ENCODE measurements at regions not wholly inside any gene's neighbourhood (a gene's known extent, or its start where the extent isn't known, plus 50 kb on each side); places are given as distances from the start of the nearest gene placed in this dataset.

DNA sequence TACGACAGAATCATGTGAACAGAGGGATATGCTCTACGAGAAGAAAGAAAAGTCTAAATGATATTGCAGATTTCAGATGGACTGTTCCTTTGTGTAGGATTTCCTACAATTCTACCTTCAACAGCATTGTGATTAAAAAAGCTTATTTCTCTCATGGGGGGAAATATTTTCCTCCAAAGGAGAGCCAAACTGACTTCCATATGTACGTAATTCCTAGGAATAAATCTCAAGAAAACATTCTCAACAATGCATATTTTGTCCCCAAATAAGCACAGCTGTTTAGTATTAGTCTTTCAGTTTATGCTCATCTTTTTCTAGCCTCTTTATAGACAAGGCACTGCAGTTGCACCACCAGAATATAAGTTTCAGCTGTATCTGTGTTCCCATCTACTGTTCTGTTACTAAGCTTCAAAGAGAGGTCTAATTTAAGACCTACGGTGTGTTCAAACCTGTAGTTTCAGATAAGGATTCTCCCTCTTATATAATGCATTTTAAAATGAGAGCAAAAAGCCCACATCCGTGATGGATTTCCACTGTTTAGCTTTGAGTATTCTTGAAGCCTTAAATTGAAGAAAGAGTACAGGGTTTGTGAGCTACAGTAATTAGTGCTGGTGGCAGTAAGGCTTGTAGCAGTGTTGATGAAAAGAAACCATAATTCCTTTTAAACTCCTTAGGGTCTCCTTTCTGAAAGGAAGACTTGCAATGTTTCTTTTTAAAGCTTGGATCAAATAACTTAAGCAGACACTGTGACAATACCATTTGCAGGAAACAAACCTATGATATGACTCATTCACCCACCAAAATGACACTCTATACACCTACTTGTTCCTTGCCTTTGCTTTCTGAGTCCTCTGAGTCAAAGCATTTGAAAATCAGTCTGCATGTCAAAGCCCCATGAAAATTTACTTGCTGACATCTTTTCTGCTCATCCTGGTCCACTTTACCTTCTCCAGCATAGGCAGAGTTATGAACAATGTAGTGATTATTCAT, 754.1 kb downstream of the NOVA1 start:
- H3K4me1 ChIP-seq (ENCODE audit: low read depth): peaks cover 7% of the 10 kb centered on the region
- no peaks in the 10 kb centered on the region for H3K36me3 ChIP-seq
- DNase-seq (ENCODE audit: low read depth in 1 of 2, low spot score in 1 of 2): no peak
- H3K4me3 ChIP-seq: no peak overlapping the region
- TF ChIP-seq, protein P1, sequence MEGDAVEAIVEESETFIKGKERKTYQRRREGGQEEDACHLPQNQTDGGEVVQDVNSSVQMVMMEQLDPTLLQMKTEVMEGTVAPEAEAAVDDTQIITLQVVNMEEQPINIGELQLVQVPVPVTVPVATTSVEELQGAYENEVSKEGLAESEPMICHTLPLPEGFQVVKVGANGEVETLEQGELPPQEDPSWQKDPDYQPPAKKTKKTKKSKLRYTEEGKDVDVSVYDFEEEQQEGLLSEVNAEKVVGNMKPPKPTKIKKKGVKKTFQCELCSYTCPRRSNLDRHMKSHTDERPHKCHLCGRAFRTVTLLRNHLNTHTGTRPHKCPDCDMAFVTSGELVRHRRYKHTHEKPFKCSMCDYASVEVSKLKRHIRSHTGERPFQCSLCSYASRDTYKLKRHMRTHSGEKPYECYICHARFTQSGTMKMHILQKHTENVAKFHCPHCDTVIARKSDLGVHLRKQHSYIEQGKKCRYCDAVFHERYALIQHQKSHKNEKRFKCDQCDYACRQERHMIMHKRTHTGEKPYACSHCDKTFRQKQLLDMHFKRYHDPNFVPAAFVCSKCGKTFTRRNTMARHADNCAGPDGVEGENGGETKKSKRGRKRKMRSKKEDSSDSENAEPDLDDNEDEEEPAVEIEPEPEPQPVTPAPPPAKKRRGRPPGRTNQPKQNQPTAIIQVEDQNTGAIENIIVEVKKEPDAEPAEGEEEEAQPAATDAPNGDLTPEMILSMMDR (IDR thresholded peaks at IDR 0.05; ENCODE audit: low read depth, low read length): no peak
- no peak overlapping the region for H3K27ac ChIP-seq
- no peaks in the 10 kb centered on the region for H3K27me3 ChIP-seq
- no peaks in the 10 kb centered on the region for H3K9me3 ChIP-seq (ENCODE audit: low read depth)

- H3K27ac ChIP-seq: no peak overlapping the region
- TF ChIP-seq, protein P1 (IDR thresholded peaks at IDR 0.05; ENCODE audit: low read depth, low read length): no peak
- no peaks in the 10 kb centered on the region for H3K36me3 ChIP-seq
- H3K27me3 ChIP-seq: no peaks in the 10 kb centered on the region
- peaks cover 22% of the 10 kb centered on the region for H3K4me1 ChIP-seq (ENCODE audit: low read depth)
- no peak overlapping the region for H3K4me3 ChIP-seq
- no peaks in the 10 kb centered on the region for H3K9me3 ChIP-seq (ENCODE audit: low read depth)
- no peak for DNase-seq (ENCODE audit: low read depth in 1 of 2, low spot score in 1 of 2)
Observed at GRCh38 chr14:25841226-25841625, 756.6 kb downstream of the NOVA1 start.

- Histone ChIP-seq H3K36me3 (no peaks in the 10 kb centered on the region), H3K4me3 (no peak overlapping the region), H3K9me3 (ENCODE audit: low read depth) (no peaks in the 10 kb centered on the region), H3K27me3 (no peaks in the 10 kb centered on the region), H3K27ac (no peak overlapping the region), H3K4me1 (ENCODE audit: low read depth) (peaks cover 20% of the 10 kb centered on the region)
- no peak for DNase-seq (ENCODE audit: low read depth in 1 of 2, low spot score in 1 of 2)
- TF ChIP-seq, protein P1 (IDR thresholded peaks at IDR 0.05; ENCODE audit: low read depth, low read length): no peak
Observed at GRCh38 chr14:25837551-25837965, 760.3 kb downstream of the NOVA1 start.

DNA sequence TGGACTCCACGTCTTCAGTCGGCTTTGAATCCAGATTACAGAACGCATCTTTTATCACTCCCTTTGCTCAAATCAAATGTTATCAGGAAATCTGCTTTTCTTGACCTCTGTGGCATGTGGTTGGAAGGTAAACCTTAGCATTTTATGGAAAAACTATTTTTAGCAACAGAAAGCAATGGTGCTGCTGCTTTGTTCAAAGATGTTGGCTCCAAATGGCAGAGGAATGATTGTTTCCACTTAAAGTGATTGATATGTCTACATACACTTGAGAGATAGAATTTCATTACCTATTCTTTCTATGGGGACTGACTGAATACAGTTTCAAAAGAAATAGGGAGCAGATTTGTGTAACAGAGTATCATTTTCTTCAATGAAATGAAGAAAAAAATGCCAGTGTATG, 761.2 kb downstream of the NOVA1 start:
- Histone ChIP-seq H3K27me3 (no peaks in the 10 kb centered on the region), H3K4me1 (ENCODE audit: low read depth) (peaks cover 20% of the 10 kb centered on the region), H3K36me3 (no peaks in the 10 kb centered on the region), H3K4me3 (no peak overlapping the region), H3K9me3 (ENCODE audit: low read depth) (no peaks in the 10 kb centered on the region), H3K27ac (no peak overlapping the region)
- TF ChIP-seq, protein P1 (IDR thresholded peaks at IDR 0.05; ENCODE audit: low read depth, low read length): no peak
- DNase-seq (ENCODE audit: low read depth in 1 of 2, low spot score in 1 of 2): no peak

DNA sequence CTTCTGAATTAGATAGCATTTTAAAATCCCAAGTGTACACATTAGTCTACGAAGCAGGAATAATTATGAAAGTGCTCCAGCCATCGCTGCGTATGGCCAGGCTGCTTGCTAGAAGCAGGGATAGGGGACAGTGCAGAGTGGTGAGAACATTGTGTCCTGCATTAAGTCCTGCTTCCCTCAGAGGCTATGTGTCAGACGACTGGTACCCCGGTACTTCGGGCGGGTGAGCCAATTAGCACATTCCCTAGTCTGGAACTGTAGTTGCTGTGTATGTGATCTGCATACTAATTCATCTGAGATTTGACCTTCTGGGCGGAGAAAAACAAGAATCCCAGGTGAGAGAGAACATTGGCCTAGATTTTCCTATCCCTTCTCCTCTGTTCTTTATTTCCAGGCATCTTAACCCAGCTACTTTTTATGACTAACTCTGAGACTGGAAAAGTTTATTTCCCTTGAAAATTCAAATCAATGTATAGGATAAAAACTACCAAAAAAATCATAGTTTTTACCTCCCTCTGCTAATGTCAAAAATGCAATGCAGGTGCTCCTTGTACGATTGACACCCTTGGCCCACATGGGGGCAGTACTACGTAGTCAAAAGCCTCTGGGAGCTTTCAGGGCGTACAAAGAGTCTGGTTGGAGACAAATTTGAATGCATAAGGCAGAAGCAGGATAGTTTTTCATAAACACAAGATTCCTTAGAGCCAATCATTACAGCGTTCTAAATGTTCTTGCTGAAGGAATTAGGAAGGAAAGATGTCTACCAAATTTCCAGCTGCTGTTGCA, 764.3 kb downstream of the NOVA1 start:
- H3K4me1 ChIP-seq (ENCODE audit: low read depth): peaks cover 20% of the 10 kb centered on the region

More for the DNA sequence above, 764.3 kb downstream of the NOVA1 start:
- no peak overlapping the region for H3K27ac ChIP-seq
- peak; percentile 16 to 73 for DNase-seq (ENCODE audit: low read depth in 1 of 2, low spot score in 1 of 2)
- no peak overlapping the region for H3K4me3 ChIP-seq
- no peaks in the 10 kb centered on the region for H3K9me3 ChIP-seq (ENCODE audit: low read depth)
- H3K27me3 ChIP-seq: no peaks in the 10 kb centered on the region
- TF ChIP-seq, protein P1 (IDR thresholded peaks at IDR 0.05; ENCODE audit: low read depth, low read length): peak; percentile 22
- no peaks in the 10 kb centered on the region for H3K36me3 ChIP-seq
